ENCODE measurements at regions not wholly inside any gene's neighbourhood (a gene's known extent, or its start where the extent isn't known, plus 50 kb on each side); places are given as distances from the start of the nearest gene placed in this dataset.
A peak's percentile ranks its signal among the peaks of the same experiment; 100 is the strongest.

GRCh38 chr13:67771106-67771505 is 541.0 kb upstream of the PCDH9 start:
- Histone ChIP-seq H3K79me2 (ENCODE audit: insufficient read depth) (no peaks in the 10 kb centered on the region), H3K9ac (no peak overlapping the region)

More at GRCh38 chr13:67771106-67771505, 541.0 kb upstream of the PCDH9 start:
- peak; percentile 22 for TF ChIP-seq CHD2 (IDR thresholded peaks at IDR 0.05; ENCODE audit: low read length, partially characterized antibody)
- TF ChIP-seq REST (IDR thresholded peaks at IDR 0.05; ENCODE audit: low read depth, low read length), result no peak
- TF ChIP-seq GATA2 (CRISPR knock-in tag; IDR thresholded peaks at IDR 0.05), result peak; percentile 85
- no peak for TF ChIP-seq MEF2A (IDR thresholded peaks at IDR 0.05; ENCODE audit: borderline replicate concordance, low read depth)
- no peak for TF ChIP-seq ZBTB33 (IDR thresholded peaks at IDR 0.05; ENCODE audit: borderline replicate concordance, low read depth)
- peak; percentile 16; the same call in 1 of the 2 replicates for TF ChIP-seq RAD21 (IDR thresholded peaks at IDR 0.05; ENCODE audit: low read length)
- no peak for TF ChIP-seq IRF3 (IDR thresholded peaks at IDR 0.05; ENCODE audit: low read depth, low read length)
- no peak for TF ChIP-seq TEAD4 (IDR thresholded peaks at IDR 0.05; ENCODE audit: borderline replicate concordance, insufficient read depth)
- no peak for TF ChIP-seq USF2 (IDR thresholded peaks at IDR 0.05; ENCODE audit: borderline replicate concordance, low read depth, low read length)
- no peak for TF ChIP-seq TAF1 (IDR thresholded peaks at IDR 0.05; ENCODE audit: borderline replicate concordance, low read depth, low read length)
- TF ChIP-seq MAX (IDR thresholded peaks at IDR 0.05; ENCODE audit: low read depth), result no peak
- TF ChIP-seq CTCF (IDR thresholded peaks at IDR 0.05), result no peak
- TF ChIP-seq YY1 (IDR thresholded peaks at IDR 0.05; ENCODE audit: low read depth), result no peak
- no peak for TF ChIP-seq POLR2AphosphoS5 (IDR thresholded peaks at IDR 0.05; ENCODE audit: low read depth, low read length)
- TF ChIP-seq RCOR1 (IDR thresholded peaks at IDR 0.05; ENCODE audit: low read length), result peak; percentile 87
- no peak for TF ChIP-seq FOSL2 (IDR thresholded peaks at IDR 0.05; ENCODE audit: borderline replicate concordance, low read depth)
- 0 out of 2 replicates have a peak, but pooled peaks have one; percentile 38 for TF ChIP-seq MXI1 (IDR thresholded peaks at IDR 0.05; ENCODE audit: low read depth, low read length)
- TF ChIP-seq RXRA (IDR thresholded peaks at IDR 0.05; ENCODE audit: borderline replicate concordance, low read depth), result no peak
- no peak for TF ChIP-seq FOXJ3 (CRISPR knock-in tag; IDR thresholded peaks at IDR 0.05)
- TF ChIP-seq RFX5 (IDR thresholded peaks at IDR 0.05; ENCODE audit: low read length), result no peak
- peak in 1 of 2 experiments; percentile 81; a peak in 2 of 4 replicates for TF ChIP-seq EP300 (IDR thresholded peaks at IDR 0.05; ENCODE audit: borderline replicate concordance in 1 of 2, low read depth in 1 of 2, low read length in 1 of 2)
- H3F3A ChIP-seq (replicated peaks; ENCODE audit: insufficient read depth), result no peaks in the 10 kb centered on the region
- H3K36me3 ChIP-seq (replicated peaks in 1 of 2; ENCODE audit: control insufficient read depth in 1 of 2, insufficient read depth in 2 of 2, low read length in 1 of 2), result no peaks in the 10 kb centered on the region
- no peak overlapping the region for H3K4me2 ChIP-seq
- no peak overlapping the region for H3K4me3 ChIP-seq (ENCODE audit: low read depth in 2 of 2, low read length in 1 of 2)
- no peaks in the 10 kb centered on the region for H4K20me1 ChIP-seq (ENCODE audit: insufficient read depth)
- no peak overlapping the region for H2AFZ ChIP-seq (ENCODE audit: low read depth)
- ChIA-PET POLR2A (no interaction called here), CTCF (interaction anchor here (0.8 kb wide), 1 partner anchor 8 kb away, joined by 6 read pairs; no protein-coding TSS in a partner anchor)
- peak; percentile 67 for DNase-seq
- H3K9me2 ChIP-seq, result no peaks in the 10 kb centered on the region
- H3K4me1 ChIP-seq (ENCODE audit: control insufficient read depth in 1 of 2, insufficient read depth in 2 of 2, low read depth in 1 of 2, low read length in 1 of 2), result peaks cover 0 to 3% of the 10 kb centered on the region in 2 experiments; a peak in 2 of 4 replicates
- H3K27ac ChIP-seq (ENCODE audit: low read depth in 2 of 2, low read length in 1 of 2), result peak overlapping the region in 1 of 2 experiments; percentile 87; a peak in 2 of 4 replicates
- H3K9me3 ChIP-seq, result no peaks in the 10 kb centered on the region
- no peaks in the 10 kb centered on the region for H3K27me3 ChIP-seq (ENCODE audit: insufficient read depth)

All from SK-N-SH (cell line).